ENCODE measurements at regions not wholly inside any gene's neighbourhood (a gene's known extent, or its start where the extent isn't known, plus 50 kb on each side); places are given as distances from the start of the nearest gene placed in this dataset.

DNA sequence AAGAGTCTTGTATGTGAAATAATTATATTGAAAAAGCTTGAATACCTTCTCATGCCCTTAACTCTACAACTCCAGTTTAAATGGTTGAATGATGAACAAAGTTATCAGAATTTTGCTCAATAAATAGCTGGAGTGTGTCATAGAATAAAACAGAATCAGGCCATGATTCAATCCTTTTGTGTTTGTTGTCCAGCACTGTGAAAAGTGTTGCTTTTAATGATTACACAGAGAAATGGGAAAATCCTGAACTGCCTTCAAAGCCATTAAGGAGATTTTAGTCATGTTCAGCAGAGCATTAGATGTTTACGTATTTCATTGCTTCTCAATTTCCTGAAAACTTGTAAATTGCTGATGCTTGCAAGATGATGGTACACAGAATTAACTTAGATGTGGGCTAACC is 262.9 kb upstream of the BTBD3 start:
- ATAC-seq = no peak
- intact Hi-C loops (cut with DNase I) = no loop called here
- DNase-seq (ENCODE audit: low spot score) = no peak

DNA sequence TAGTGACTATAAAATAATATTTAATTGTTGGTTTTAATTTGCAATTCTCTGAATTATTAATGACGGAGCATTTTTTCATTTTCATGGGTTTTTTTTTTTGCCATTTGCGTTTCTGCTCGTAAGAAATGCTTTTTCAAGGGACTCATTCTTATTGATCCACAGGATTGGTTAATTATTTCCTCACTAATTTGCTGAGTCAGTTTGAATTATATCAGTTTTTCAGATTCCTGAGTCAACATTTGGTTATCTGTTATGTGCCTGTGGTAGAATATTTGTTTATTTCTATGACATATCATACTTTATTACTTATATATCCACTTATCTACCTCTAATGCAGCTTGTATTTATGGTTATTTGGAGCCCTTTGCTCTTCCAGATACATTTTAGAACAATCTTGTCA is 257.0 kb upstream of the BTBD3 start:
- DNase-seq (ENCODE audit: low spot score) (no peak), ATAC-seq (no peak)
- intact Hi-C loops (cut with DNase I) = no loop called here

DNA sequence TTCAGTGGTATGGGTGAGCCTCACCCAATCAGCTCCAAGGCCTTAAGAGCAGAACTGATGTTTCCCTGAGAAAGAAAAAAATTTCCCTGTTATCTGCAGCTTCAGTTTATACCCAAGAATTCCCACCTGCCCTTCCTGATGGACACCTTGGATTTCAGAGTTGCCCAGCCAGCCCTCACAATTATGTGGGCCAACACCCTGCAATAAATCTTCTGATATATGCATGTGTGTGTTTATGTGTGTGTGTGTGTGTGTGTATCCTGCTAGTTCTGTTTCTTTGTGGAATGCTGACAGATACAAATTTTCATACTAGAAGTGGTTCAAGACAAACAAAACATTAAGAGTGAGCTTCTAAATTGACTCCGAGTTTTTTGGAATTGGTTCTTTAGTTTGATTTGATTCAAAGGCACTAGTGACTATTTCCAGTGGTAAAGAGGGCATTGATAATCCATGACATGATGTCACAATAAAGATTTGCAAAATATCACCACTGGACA is 246.6 kb upstream of the BTBD3 start:
- DNase-seq (ENCODE audit: low spot score) (no peak), ATAC-seq (no peak)
- intact Hi-C loops (cut with DNase I) = no loop called here

DNA sequence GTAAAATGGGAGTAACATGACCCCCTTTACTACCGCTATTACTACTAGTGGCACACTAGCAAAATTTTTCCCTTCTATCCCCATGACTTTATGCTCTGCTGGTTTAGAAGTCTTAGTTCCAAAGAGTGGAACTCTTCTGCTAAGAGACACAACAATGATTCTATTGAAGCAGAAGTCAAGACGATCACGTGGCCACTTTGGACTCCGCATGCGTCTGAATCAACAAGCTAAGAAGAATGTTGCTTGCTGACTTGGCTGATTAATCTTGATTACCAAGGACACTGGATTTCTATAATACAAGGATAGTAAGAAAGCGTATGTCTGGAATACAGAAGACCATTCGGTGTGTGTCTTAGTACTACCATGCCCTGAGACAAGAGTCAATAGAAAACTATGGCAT is 244.7 kb upstream of the BTBD3 start:
- intact Hi-C loops (cut with DNase I) = no loop called here
- ATAC-seq (no peak), DNase-seq (ENCODE audit: low spot score) (no peak)

DNA sequence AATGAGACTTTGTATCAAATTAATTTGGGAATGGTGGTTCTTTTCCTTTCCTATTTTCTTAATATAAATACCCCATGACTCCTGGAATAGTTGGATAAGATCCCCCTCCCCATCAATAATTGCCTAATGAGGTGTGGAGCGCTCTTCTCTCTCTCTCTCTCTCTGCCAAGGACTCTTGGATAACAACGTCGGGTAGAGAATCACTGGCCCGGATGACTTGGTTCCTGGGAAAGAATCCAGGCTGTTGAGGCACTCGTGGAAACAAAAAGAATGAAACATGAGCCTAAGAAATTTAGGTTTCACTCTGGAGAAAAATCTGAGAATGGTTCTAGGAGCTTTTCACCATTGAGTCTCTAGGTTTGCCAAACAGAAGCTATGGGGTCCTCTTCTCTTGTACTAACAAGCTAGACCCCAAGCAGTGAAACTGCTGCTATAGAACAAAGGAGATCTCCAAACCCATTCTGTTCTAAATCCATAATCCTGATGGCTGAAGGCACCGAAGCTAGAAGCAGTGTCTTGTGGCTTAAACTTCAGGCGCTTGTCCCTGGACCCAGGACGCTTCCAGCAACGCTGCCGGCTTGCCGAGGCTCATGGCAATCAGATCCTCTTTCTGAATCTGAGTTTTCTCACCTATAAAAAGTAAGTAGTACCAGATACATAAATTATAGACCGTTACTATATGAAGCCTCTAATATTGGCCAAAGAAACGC is 241.6 kb upstream of the BTBD3 start:
- DNase-seq (ENCODE audit: low spot score) (no peak), ATAC-seq (peak; percentile 48)
- intact Hi-C loops (cut with DNase I) = no loop called here

DNA sequence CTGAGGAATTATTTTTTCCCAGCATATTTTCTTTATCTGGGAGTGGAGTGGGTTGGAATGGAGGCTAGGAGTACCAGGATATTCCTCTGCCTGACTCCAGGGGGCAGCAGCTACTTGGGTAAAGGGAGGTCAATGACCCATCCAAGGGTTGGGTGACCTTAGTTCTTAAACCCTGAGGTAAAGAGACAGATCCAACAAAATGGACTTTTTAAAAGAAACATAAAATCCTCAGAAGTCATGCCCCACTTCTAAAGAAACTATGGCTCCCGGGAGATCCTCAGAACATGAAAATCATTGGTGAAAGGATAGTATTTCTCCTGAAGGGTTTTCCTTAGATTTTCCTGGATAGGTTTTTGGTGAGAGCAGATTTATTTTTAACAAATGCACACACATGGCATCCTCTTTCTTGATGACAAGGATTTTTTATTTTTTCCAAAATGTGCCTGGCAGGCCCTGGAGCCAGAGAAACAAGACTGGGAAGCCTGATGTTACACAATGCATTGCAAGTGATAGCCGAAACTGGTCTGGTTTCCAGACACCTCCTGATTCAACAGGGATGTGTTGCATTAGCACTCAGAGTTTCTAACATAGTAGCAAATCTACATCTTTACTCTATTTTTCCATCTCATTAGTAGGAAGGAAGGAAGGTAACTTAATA is 240.9 kb upstream of the BTBD3 start:
- peak; percentile 88 for ATAC-seq
- no peak for DNase-seq (ENCODE audit: low spot score)
- intact Hi-C loops (cut with DNase I) = no loop called here

DNA sequence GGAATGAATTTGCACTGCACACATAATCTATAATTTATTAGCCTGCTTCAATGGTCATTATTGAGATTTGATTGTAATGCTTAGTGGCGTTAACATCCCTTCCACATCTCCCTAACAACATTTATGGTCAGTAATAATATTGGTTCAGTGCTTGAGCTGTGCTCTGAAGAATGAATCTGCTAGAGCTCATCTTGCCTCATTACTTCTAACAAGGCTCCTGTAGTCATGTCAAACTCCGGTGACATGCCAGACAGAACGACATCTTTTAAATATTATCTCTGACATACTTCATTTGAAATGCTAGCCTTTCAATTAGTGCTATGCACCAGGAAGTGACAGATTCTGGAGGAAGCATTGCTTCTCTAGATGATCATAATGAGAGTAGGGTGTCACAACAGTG is 240.3 kb upstream of the BTBD3 start:
- DNase-seq (ENCODE audit: low spot score) (no peak), ATAC-seq (no peak)
- intact Hi-C loops (cut with DNase I) = no loop called here

DNA sequence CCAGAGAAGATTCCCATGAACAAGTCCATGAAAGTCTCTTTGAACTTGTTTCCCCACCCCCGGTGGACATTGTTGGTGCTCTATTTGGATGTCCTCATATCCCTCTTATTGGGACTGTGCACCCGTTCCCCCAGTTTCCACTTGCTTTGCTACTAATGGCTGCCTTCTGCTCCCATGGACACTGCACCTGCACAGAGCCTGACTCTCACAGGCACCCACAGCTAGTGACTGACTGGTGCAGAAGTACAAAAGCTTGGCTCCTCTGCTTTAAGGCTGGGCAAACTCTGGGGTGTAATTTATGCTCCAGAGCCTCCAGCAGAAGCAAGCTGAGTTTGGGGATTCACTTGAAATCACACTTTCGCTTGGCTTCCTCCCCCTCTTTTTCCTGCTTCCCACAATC is 239.9 kb upstream of the BTBD3 start:
- no peak for DNase-seq (ENCODE audit: low spot score)
- no peak for ATAC-seq
- intact Hi-C loops (cut with DNase I) = no loop called here

DNA sequence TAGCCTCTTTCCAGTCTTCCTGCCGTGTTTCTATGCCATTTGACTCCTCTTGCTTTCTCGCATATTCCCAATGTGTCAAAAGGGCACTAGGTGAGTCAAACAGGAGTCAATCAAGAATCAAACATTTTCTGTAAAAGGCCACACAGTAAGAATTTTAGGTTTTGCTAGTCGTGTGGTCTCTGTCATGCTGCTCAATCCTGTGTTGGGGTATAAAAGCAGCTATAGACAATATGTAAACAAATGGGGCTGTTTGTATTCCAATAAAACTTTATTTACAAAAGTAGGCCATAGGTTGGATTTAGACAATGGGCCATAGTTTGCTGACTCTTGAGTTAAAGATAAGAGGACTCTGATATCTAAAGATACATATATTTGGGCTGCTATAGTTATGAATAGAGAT is 235.4 kb upstream of the BTBD3 start:
- ATAC-seq (no peak), DNase-seq (ENCODE audit: low spot score) (no peak)
- intact Hi-C loops (cut with DNase I) = no loop called here

DNA sequence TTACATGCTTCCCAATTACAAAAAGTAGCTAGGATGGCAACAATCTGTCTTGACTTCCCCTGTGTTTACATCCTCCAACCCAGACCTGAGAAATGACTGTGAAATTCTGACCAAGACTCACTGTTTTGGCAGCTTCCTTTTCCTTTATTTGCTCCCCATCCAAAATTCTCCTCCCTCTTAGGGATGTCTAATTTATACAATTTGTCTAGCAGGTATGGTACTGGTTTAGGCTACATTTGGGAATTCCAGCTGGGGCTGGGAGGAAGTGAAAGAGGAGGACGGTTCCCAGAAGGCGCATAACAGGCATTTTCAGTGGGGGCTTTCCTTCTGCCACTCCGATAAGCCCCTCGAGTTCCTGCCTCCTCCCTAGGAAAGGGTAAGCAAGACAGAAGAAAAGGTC is 231.5 kb upstream of the BTBD3 start:
- intact Hi-C loops (cut with DNase I) = no loop called here
- ATAC-seq (no peak), DNase-seq (ENCODE audit: low spot score) (no peak)

DNA sequence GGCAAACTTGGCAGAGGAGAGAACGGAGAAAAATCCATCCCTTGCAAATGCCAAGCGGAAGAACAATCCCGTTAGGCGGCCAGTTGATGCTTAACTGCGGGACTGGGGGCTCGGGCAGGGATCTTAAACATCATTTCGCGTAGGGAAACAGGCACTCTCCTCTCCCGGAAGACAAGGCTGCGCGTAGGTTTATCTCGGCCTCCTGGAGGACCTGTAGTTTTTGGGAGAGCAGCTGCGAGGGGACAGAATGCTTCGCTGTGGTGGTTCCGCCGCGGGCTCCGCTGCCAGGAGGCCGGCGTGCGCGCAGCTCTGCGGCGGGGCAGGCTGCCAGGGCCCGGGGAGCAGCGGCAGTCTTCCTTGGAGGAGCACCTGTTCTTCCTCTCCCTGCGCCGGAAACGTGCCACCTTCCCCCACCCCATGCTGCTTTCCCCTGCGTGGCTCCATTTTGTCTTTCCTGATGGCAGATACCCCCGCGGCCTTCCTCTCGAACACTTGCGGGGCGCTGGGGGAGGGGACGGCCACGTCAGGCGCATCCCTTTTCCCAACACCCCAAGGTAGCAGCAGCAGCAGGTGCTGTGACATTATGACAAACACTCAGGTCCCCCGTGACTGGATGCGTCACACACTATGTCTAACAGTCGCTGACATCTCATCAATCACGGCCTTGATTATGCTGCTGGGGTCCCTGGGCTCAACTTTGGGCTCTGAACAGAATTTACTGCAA is 230.7 kb upstream of the BTBD3 start:
- intact Hi-C loops (cut with DNase I) = no loop called here
- DNase-seq (ENCODE audit: low spot score) = no peak
- peak; percentile 26 for ATAC-seq

DNA sequence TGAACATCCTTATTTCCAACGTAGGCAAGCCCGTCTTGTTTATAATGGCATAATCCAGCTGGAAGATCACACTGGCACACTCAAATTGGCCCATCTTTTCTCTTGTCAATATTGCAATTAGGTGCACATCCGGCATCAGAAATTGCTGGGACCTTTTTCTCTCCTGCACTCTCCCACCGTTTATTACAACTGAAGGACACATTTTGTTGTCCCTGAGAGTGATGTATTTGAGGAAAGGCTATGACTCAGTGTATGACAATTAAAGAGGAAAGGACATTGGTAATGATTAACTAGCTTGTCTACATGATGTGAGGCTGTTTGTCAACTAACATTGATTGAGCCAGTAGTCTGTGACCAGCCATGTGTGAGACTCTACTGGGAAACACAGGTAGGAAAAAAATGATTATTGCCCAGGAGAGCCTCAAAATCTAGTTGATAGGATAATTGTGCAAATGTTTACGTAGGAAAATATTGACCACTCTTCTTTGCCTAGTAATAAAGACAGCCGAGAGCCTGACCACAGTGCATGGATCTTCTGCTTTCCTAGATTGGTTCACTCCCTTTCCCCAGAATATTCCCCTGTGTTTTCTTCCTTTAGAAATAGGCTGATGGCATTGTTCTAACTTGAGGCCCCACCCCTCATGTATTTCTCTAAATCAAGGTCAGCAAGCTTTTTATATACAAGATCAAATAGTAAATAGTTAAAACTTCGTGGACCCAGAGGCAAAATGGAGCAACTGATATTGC is 230.0 kb upstream of the BTBD3 start:
- ATAC-seq (no peak), DNase-seq (ENCODE audit: low spot score) (no peak)
- intact Hi-C loops (cut with DNase I) = no loop called here

DNA sequence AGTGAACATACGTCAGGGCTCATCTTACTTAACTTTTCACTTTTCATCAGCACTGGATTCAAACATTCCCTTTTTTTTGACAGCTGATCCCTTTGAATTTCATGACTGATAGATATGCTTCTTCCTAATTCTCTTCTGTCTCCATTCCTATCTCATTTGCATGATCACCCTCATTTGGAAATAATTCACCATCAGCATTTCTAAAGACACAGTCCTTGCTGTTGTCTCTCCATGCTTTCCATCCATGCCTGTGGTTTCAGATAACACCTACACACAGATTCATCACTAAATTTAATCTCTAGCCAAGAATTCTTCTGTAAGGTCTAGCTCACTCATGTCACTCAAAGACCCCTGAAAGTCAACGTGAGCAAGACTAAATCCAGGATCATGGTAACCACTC is 228.4 kb upstream of the BTBD3 start:
- ATAC-seq (no peak), DNase-seq (ENCODE audit: low spot score) (no peak)
- intact Hi-C loops (cut with DNase I) = no loop called here

DNA sequence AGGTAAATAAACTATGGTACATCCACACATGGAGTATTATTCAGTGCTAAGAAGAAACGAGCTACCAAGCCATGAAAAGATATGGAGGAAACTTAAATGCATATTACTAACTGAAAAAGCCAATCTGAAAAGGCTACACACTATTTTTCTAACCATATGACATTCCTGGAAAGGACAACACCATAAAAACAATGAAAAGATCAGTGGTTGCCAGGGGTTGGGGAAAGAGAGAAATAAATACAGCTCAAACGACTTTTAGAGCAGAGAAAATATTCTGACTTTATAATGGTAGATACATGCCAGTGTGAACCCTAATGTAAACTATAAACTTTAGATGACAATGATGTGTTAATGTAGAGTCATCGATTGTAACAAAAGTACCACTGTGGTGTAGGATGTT is 225.9 kb upstream of the BTBD3 start:
- ATAC-seq (no peak), DNase-seq (ENCODE audit: low spot score) (no peak)
- intact Hi-C loops (cut with DNase I) = no loop called here

DNA sequence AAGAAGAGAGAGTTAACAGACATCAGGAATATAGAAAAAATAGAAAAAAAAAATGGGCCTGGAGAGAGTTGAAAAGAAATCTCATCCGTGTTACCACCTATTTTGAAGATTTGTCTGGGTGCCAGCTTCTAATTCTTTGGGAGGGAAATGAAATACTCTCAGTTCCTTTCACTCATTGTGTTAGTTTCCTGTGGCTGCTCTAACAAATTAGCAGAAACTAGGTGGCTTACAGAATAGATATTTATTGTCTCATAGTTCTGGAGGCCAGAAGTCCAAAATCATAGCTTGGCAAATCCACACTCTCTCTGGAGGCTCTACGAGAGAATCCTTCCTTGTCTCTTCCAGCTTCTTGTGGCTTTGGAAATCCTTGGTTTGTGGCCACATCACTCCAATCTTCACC is 225.1 kb upstream of the BTBD3 start:
- no peak for ATAC-seq

DNA sequence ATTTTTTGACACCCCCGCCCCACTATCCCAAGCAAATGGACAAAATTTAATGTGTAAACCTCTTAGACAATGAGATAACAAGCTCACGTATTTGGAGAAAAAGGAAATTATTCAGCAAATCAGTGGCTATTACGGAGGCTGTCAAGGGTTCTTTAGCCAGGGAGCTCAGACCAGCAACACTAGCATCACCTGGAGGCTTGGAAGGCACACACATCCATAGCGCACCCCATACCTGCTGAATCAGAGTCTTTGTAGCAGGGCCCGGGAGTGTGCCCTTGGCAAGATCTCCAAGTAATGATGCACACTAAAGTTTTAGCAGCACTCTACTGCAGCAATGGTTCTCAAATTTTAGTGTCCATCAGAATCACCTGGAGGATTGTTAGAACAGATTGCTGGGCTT is 223.2 kb upstream of the BTBD3 start:
- no peak for DNase-seq (ENCODE audit: low spot score)
- no peak for ATAC-seq

More for the DNA sequence above, 225.1 kb upstream of the BTBD3 start:
- intact Hi-C loops (cut with DNase I) = no loop called here
- DNase-seq (ENCODE audit: low spot score) = no peak

DNA sequence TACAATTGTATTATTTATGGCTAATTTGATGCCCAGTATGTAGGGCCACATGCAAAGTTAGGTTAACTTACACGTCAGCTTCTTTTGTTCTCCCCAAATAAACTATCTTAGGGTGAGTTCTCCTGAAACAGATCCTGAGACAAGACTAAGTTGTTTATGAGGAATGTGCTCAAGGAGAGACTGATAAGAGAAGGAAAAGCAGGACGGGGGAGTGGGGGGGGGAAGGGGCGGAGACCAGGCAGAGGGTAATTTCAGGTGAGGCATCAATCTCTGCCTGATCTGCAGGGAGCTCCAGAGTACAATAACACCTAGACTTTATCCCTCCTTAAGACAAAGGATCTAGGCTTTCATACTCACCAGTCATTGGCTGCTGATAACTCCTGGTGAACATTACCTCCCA is 220.6 kb upstream of the BTBD3 start:
- no peak for DNase-seq (ENCODE audit: low spot score)
- intact Hi-C loops (cut with DNase I) = no loop called here
- no peak for ATAC-seq

More for the DNA sequence above, 223.2 kb upstream of the BTBD3 start:
- intact Hi-C loops (cut with DNase I) = no loop called here

DNA sequence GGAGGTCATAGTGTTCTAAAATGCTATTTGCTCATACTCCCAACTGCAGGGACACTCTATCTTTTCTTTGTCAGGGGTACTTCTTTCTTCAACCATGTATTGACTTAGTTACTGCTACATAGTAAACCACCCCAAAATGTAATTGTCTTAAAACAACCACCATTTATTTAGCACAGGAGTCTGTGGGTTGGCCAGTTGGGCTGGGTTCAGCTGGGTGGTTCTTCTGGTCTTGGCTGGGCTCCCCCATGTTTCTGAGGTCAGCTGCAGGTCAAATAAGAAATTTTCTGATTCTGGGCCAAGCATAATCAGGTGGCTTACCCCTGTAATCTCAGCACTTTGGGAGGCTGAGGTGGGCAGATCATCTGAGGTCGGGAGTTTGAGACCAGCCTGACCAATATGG is 220.0 kb upstream of the BTBD3 start:
- DNase-seq (ENCODE audit: low spot score) (no peak), ATAC-seq (no peak)
- intact Hi-C loops (cut with DNase I) = no loop called here

DNA sequence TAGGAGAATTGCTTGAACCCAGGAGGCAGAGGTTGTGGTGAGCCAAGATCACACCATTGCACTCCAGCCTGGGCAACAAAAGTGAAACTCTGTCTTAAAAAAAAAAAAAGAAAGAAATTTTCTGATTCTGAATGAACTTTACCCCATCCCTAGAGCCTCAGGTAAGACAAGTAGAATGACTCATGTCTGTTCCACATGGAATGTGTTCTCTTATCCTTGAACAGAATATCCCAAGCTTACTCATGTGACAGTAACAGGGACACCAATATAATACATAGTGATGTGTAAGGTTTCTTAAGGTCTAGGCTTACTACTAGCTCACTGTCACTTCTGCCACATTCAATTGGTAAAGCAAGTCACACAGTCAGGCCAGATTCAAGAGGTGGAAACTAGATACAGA is 219.6 kb upstream of the BTBD3 start:
- no peak for ATAC-seq
- intact Hi-C loops (cut with DNase I) = no loop called here
- DNase-seq (ENCODE audit: low spot score) = no peak

DNA sequence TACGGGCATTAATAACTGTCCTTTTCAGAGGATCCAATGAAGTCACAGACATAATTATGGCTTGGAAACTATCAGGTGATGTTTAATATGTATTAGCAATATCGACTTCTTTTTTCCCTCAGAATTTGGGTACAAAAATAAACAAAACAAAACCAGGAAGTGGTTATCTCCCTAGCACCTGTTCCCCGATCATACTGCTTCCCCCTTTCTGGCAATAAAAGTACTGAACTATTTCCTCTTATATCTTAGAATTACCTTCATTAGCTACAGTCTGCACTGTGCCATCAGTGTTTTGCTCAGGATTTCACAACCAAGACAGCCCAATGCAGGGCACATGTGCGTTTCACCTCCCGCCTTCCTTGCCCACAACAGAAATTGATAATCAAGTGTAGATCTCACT is 216.9 kb upstream of the BTBD3 start:
- no peak for ATAC-seq

More for the DNA sequence above, 216.9 kb upstream of the BTBD3 start:
- intact Hi-C loops (cut with DNase I) = no loop called here
- no peak for DNase-seq (ENCODE audit: low spot score)
